Loucy (cell line): ENCODE measurements at regions not wholly inside any gene's neighbourhood (a gene's known extent, or its start where the extent isn't known, plus 50 kb on each side); places are given as distances from the start of the nearest gene placed in this dataset.

Experiments used
- CTCF ChIP-seq: fragments of 200-600 bp; sonication (generic); conservative IDR thresholded peaks from 2 replicates; pipeline ENCODE4 v1.5.1; 2014; ENCODE audit warnings: mild to moderate bottlenecking, antibody characterized with exemption, low read length
- EZH2phosphoT487 ChIP-seq: fragments of 200-600 bp; IDR thresholded peaks from 2 replicates; pipeline ENCODE4 v1.6.1; 2018; ENCODE audit warnings: antibody characterized with exemption, mild to moderate bottlenecking, moderate library complexity, borderline replicate concordance

GRCh38 chr11:24324211-24324610 is 172.6 kb upstream of the LUZP2 start:
- TF ChIP-seq CTCF, result no peak
- no peak for TF ChIP-seq EZH2phosphoT487
